Islet precursor cell (in vitro differentiated cells): ENCODE measurements at regions not wholly inside any gene's neighbourhood (a gene's known extent, or its start where the extent isn't known, plus 50 kb on each side); places are given as distances from the start of the nearest gene placed in this dataset.

Source experiments
- DNase-seq: peaks from one replicate; pipeline ENCODE4 v3.0.0-alpha.2; 2018

- DNase-seq, result peak; percentile 41
These were observed 139.2 kb downstream of the KIF26A start for GRCh38 chr14:104277416-104278213.

- DNase-seq, result peak; percentile 29
These were observed 139.8 kb downstream of the KIF26A start for GRCh38 chr14:104278214-104278534.

- peak; percentile 43 for DNase-seq
These were observed 141.9 kb downstream of the KIF26A start for GRCh38 chr14:104280085-104280901.

- DNase-seq, result peak; percentile 51
These were observed 142.7 kb downstream of the KIF26A start for GRCh38 chr14:104280902-104281767.

- DNase-seq, result peak; percentile 32
These were observed 143.4 kb downstream of the KIF26A start for GRCh38 chr14:104281768-104282301.

GRCh38 chr14:104282332-104283196 is 144.2 kb downstream of the KIF26A start:
- DNase-seq, result peak; percentile 44

- DNase-seq, result peak; percentile 46
These were observed 145.1 kb downstream of the KIF26A start for GRCh38 chr14:104283197-104284106.

GRCh38 chr14:104284107-104284592 is 145.8 kb downstream of the KIF26A start:
- DNase-seq, result peak; percentile 43

- no peak for DNase-seq
These were observed 146.5 kb downstream of the KIF26A start for GRCh38 chr14:104284636-104285507.

- DNase-seq, result no peak
These were observed 147.1 kb downstream of the KIF26A start for GRCh38 chr14:104285508-104285840.

- no peak for DNase-seq
These were observed 147.7 kb downstream of the KIF26A start for GRCh38 chr14:104286086-104286485.

- DNase-seq, result no peak
These were observed 148.1 kb downstream of the KIF26A start for GRCh38 chr14:104286496-104286895.

- DNase-seq, result peak; percentile 34
These were observed 149.1 kb downstream of the KIF26A start for GRCh38 chr14:104287301-104288009.

GRCh38 chr14:104288272-104288671 is 149.9 kb downstream of the KIF26A start:
- DNase-seq, result peak; percentile 25

GRCh38 chr14:104289507-104289906 is 151.1 kb downstream of the KIF26A start:
- peak; percentile 17 for DNase-seq

- peak; percentile 64 for DNase-seq
These were observed 151.8 kb downstream of the KIF26A start for GRCh38 chr14:104290058-104290667.

GRCh38 chr14:104290756-104291122 is 152.4 kb downstream of the KIF26A start:
- DNase-seq, result peak; percentile 42
